ENCODE measurements at regions not wholly inside any gene's neighbourhood (a gene's known extent, or its start where the extent isn't known, plus 50 kb on each side); places are given as distances from the start of the nearest gene placed in this dataset.
A peak's percentile ranks its signal among the peaks of the same experiment; 100 is the strongest.

- Histone ChIP-seq H3K27me3 (peaks cover 0 to 16% (median 0%) of the 10 kb centered on the region in 7 donors), H3K27ac (peak overlapping the region; percentile 44 to 91 (median 82)), H3K36me3 (no peaks in the 10 kb centered on the region), H3K9me3 (no peaks in the 10 kb centered on the region), H3K4me1 (peaks cover 0 to 19% (median 5%) of the 10 kb centered on the region in 9 donors), H3K4me3 (peak overlapping the region in 1 of 10 donors; percentile 13)
- ATAC-seq (peak in 7 of 8 donors; percentile 13 to 65 (median 49)), DNase-seq (no peak)
- intact Hi-C loops (cut with DNase I) = loop anchor here in 2 of 10 donors (1.0 to 10.0 kb wide), 3 partner anchors 26 to 116 kb away; no protein-coding TSS in a partner anchor
- 42 to 46% methylated on average over 7 of the region's 7 CpGs for whole genome bisulfite sequencing, 2 donors
- no peak for TF ChIP-seq CTCF (IDR thresholded peaks at IDR 0.05)
These were observed 58.7 kb upstream of the HRH2 start for GRCh38 chr5:175599210-175599609.

DNA sequence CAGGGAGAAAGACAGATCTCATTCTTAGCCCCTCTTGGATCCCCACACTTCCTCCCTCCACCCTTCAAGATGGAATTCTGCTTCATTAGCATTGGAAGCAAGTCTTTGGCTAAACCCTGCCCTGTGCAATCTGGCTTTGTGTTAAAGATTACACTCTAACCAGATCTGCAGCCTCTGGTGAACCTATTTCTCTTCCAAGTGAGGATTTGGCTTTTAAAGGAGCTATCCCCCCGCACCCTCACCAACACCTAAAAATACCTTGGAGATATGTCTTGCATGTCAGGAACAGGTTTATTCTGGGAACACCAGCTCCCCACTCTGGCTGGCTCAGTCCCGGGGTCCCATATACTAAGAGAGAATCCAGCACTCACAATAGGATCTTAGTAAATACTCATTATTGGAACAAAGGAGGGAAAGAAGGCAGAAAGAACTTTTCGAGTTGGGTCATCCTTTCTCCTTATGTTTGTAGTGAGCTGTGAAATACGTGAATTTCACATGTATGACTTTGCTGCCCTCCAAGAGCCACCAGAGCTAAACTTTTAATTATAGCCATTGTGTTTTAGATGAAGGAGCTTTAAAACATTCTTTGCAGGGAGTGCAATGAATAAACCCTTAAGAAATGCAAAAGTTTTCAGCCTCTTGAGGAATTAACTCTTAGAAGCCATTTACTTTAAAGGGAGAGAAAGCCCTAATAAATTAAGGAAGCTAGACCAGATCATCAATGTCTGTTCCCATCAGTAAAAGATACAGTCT lies 53.7 kb upstream of the HRH2 start:
- peaks cover 0 to 13% (median 0%) of the 10 kb centered on the region in 9 donors for H3K4me1 ChIP-seq
- WGBS, 2 donors = 26 to 28% methylated on average over 4 of the region's 4 CpGs
- intact Hi-C loops (cut with DNase I) = no loop called here
- H3K27me3 ChIP-seq = peaks cover 0 to 13% (median 0%) of the 10 kb centered on the region in 7 donors
- H3K36me3 ChIP-seq = no peaks in the 10 kb centered on the region
- H3K27ac ChIP-seq = peak overlapping the region in 8 of 10 donors; percentile 13 to 73 (median 58)
- no peak overlapping the region for H3K4me3 ChIP-seq
- ATAC-seq (peak; percentile 50 to 86 (median 71)), DNase-seq (peak in 1 of 2 donors; percentile 24)
- TF ChIP-seq CTCF (IDR thresholded peaks at IDR 0.05) = no peak
- H3K9me3 ChIP-seq = peaks cover 0 to 4% (median 0%) of the 10 kb centered on the region in 11 donors

- Histone ChIP-seq H3K36me3 (no peaks in the 10 kb centered on the region), H3K27me3 (no peaks in the 10 kb centered on the region), H3K4me1 (peaks cover 0 to 10% (median 0%) of the 10 kb centered on the region in 9 donors), H3K9me3 (peaks cover 0 to 4% (median 0%) of the 10 kb centered on the region in 11 donors), H3K4me3 (no peak overlapping the region), H3K27ac (no peak overlapping the region)
- ATAC-seq (no peak), DNase-seq (no peak)
- intact Hi-C loops (cut with DNase I) = no loop called here
- TF ChIP-seq CTCF (IDR thresholded peaks at IDR 0.05) = no peak
- WGBS, 2 donors = 78 to 91% methylated on average over 3 of the region's 3 CpGs
These were observed 51.5 kb upstream of the HRH2 start for GRCh38 chr5:175606409-175606808.
